Neural progenitor cell (in vitro differentiated cells): ENCODE measurements at regions not wholly inside any gene's neighbourhood (a gene's known extent, or its start where the extent isn't known, plus 50 kb on each side); places are given as distances from the start of the nearest gene placed in this dataset.

Source experiments
- DNase-seq: peaks from one replicate; pipeline ENCODE4 v3.0.0-alpha.2; 2016; ENCODE audit warnings: low spot score
- H2AFZ ChIP-seq: fragments of 200-600 bp; sonication (generic); replicated peaks from 2 replicates; pipeline ENCODE4 v1.6.1; 2016; ENCODE audit warnings: antibody characterized with exemption
- H3F3A ChIP-seq: fragments of 200-600 bp; sonication (generic); 2 replicates; pipeline ENCODE4 v1.6.1; 2016; ENCODE audit warnings: antibody characterized with exemption, low read depth
- H3K27ac ChIP-seq: fragments of 200-600 bp; sonication (generic); 2 replicates; pipeline ENCODE4 v1.5.1; 2016; ENCODE audit warnings: mild to moderate bottlenecking
- H3K27me3 ChIP-seq: fragments of 200-600 bp; sonication (generic); 2 replicates; pipeline ENCODE4 v1.6.1; 2016; ENCODE audit warnings: mild to moderate bottlenecking, moderate library complexity
- H3K36me3 ChIP-seq: fragments of 200-600 bp; sonication (generic); 2 replicates; pipeline ENCODE4 v1.5.1; 2016
- H3K4me1 ChIP-seq: fragments of 200-600 bp; sonication (generic); 2 replicates; pipeline ENCODE4 v1.6.1; 2016; ENCODE audit warnings: mixed run types
- H3K4me2 ChIP-seq: fragments of 200-600 bp; sonication (generic); 2 replicates; pipeline ENCODE4 v1.6.1; 2016
- H3K4me3 ChIP-seq: fragments of 200-600 bp; sonication (generic); 2 replicates; pipeline ENCODE4 v1.5.1; 2016
- H3K79me2 ChIP-seq: fragments of 200-600 bp; sonication (generic); 2 replicates; pipeline ENCODE4 v1.6.1; 2016; ENCODE audit warnings: low read depth
- H3K9ac ChIP-seq: fragments of 200-600 bp; sonication (generic); 2 replicates; pipeline ENCODE4 v1.6.1; 2016
- H3K9me3 ChIP-seq: fragments of 200-600 bp; sonication (generic); 2 replicates; pipeline ENCODE4 v1.5.1; 2016; ENCODE audit warnings: low read depth
- H4K20me1 ChIP-seq: fragments of 200-600 bp; sonication (generic); 2 replicates; pipeline ENCODE4 v1.6.1; 2016; ENCODE audit warnings: low read depth
- H3K27ac Mint-ChIP-seq: 3 replicates; pipeline ENCODE4 v1.8.0; 2021; ENCODE audit warnings: mixed read lengths
- H3K27me3 Mint-ChIP-seq: 2 replicates; pipeline ENCODE4 v1.8.0; 2022; ENCODE audit warnings: low read depth, mild to moderate bottlenecking, inconsistent platforms, moderate library complexity, mixed read lengths; ENCODE audit not compliant: insufficient read depth
- H3K36me3 Mint-ChIP-seq: 3 replicates; pipeline ENCODE4 v1.8.0; 2021; ENCODE audit warnings: mixed read lengths
- H3K4me1 Mint-ChIP-seq: 3 replicates; pipeline ENCODE4 v1.8.0; 2021; ENCODE audit warnings: mixed read lengths
- H3K4me3 Mint-ChIP-seq: 3 replicates; pipeline ENCODE4 v1.8.0; 2021; ENCODE audit warnings: mild to moderate bottlenecking, moderate library complexity, mixed read lengths
- H3K9me3 Mint-ChIP-seq: 3 replicates; pipeline ENCODE4 v1.8.0; 2020; ENCODE audit warnings: mixed read lengths
- EZH2 ChIP-seq: fragments of 200-600 bp; sonication (generic); IDR thresholded peaks from 2 replicates; pipeline ENCODE4 v1.6.1; 2017; ENCODE audit warnings: antibody characterized with exemption, mild to moderate bottlenecking, moderate library complexity
- EZH2phosphoT487 ChIP-seq: fragments of 200-600 bp; sonication (generic); IDR thresholded peaks from 2 replicates; pipeline ENCODE4 v1.6.1; 2017; ENCODE audit warnings: antibody characterized with exemption
- TF ChIP-seq, protein P1 (sequence below): fragments of 200-600 bp; sonication (generic); IDR thresholded peaks from 2 replicates; pipeline ENCODE4 v1.5.1; 2017; ENCODE audit warnings: antibody characterized with exemption, mild to moderate bottlenecking

DNA sequence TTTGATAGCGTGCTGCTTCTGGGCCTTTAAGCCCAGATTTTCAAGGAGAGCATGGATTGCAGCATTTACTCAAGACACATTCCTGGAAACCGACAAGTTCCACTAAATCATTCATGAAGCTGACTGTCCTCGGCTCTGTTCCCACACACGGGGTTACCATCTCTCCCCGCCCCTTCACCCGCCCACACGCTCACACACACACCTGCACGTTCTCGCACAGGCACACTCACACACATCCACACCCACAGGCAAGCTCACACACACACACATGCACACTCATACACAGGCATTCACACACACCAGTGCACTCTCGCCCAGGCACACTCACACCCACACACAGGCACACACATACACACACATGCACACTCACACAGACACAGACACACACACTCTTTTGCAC is 150.0 kb upstream of the AGAP1 start:
- H3K4me1 Mint-ChIP-seq: no peaks in the 10 kb centered on the region
- no peaks in the 10 kb centered on the region for H3K4me1 ChIP-seq

DNA sequence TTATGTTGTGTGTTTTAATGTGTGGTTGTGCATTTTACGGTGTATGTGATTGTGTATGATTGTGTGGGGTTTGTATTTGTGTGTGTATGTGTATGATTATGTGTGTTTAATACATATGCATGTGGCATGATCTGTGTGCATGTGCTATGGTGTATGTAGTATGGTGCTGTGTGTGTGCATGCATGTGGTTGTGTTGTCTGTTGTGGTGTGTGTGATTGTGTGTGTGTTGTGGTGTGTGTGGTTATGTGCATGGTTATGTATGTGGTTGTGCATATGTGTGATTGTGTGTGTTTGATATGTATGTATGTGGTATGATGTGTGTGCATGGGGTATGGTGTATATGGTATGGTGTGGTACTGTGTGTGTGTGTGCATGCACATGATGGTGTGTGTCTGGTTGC is 148.1 kb upstream of the AGAP1 start:
- no peak for TF ChIP-seq EZH2phosphoT487
- TF ChIP-seq, protein P1, sequence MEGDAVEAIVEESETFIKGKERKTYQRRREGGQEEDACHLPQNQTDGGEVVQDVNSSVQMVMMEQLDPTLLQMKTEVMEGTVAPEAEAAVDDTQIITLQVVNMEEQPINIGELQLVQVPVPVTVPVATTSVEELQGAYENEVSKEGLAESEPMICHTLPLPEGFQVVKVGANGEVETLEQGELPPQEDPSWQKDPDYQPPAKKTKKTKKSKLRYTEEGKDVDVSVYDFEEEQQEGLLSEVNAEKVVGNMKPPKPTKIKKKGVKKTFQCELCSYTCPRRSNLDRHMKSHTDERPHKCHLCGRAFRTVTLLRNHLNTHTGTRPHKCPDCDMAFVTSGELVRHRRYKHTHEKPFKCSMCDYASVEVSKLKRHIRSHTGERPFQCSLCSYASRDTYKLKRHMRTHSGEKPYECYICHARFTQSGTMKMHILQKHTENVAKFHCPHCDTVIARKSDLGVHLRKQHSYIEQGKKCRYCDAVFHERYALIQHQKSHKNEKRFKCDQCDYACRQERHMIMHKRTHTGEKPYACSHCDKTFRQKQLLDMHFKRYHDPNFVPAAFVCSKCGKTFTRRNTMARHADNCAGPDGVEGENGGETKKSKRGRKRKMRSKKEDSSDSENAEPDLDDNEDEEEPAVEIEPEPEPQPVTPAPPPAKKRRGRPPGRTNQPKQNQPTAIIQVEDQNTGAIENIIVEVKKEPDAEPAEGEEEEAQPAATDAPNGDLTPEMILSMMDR: no peak
- no peak for TF ChIP-seq EZH2
- no peak for DNase-seq
- no peak overlapping the region for H3K9ac ChIP-seq
- H3F3A ChIP-seq: peaks cover 7% of the 10 kb centered on the region
- no peaks in the 10 kb centered on the region for H3K9me3 ChIP-seq
- H3K27me3 ChIP-seq: no peaks in the 10 kb centered on the region
- no peaks in the 10 kb centered on the region for H4K20me1 ChIP-seq
- no peaks in the 10 kb centered on the region for H3K79me2 ChIP-seq
- H3K36me3 ChIP-seq: no peaks in the 10 kb centered on the region
- H3K4me1 ChIP-seq: no peaks in the 10 kb centered on the region
- H2AFZ ChIP-seq: no peak overlapping the region
- Mint-ChIP-seq H3K36me3 (no peaks in the 10 kb centered on the region), H3K27me3 (peaks cover 4% of the 10 kb centered on the region), H3K4me3 (no peak overlapping the region), H3K27ac (no peak overlapping the region), H3K9me3 (peaks cover 3% of the 10 kb centered on the region), H3K4me1 (no peaks in the 10 kb centered on the region)
- H3K4me2 ChIP-seq: no peak overlapping the region
- H3K27ac ChIP-seq: no peak overlapping the region
- no peak overlapping the region for H3K4me3 ChIP-seq

More for the DNA sequence above, 150.0 kb upstream of the AGAP1 start:
- peaks cover 7% of the 10 kb centered on the region for H3F3A ChIP-seq
- H3K9me3 Mint-ChIP-seq: peaks cover 3% of the 10 kb centered on the region
- H3K9me3 ChIP-seq: no peaks in the 10 kb centered on the region
- no peaks in the 10 kb centered on the region for H3K79me2 ChIP-seq
- no peak overlapping the region for H3K4me3 Mint-ChIP-seq
- no peaks in the 10 kb centered on the region for H4K20me1 ChIP-seq
- H3K4me3 ChIP-seq: no peak overlapping the region
- peaks cover 4% of the 10 kb centered on the region for H3K27me3 Mint-ChIP-seq
- H3K27ac Mint-ChIP-seq: no peak overlapping the region
- H3K36me3 Mint-ChIP-seq: no peaks in the 10 kb centered on the region
- H3K36me3 ChIP-seq: no peaks in the 10 kb centered on the region
- no peak overlapping the region for H3K27ac ChIP-seq
- H3K9ac ChIP-seq: no peak overlapping the region
- TF ChIP-seq EZH2: no peak
- TF ChIP-seq, protein P1: no peak
- no peak for TF ChIP-seq EZH2phosphoT487
- no peak overlapping the region for H3K4me2 ChIP-seq
- no peaks in the 10 kb centered on the region for H3K27me3 ChIP-seq
- no peak overlapping the region for H2AFZ ChIP-seq
- no peak for DNase-seq

DNA sequence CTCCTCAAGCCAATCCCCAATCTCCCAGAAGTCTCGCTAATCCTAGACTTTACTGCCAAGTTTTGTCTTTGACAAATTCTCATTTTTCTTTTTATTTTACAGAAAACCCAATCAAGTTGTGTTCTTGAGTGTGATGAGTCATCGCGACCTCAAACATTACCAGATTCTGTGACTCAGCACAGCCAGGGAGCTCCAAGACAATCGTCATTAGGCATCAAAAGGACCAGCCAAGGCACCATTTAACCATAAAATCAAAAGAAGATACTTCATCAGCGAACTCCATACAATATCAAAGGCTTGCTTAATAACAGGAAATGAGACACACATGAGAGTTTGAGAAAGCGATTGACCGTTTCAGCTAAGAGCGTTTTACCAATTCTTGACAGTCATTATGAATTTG is 146.2 kb upstream of the AGAP1 start:
- no peaks in the 10 kb centered on the region for H3K27me3 ChIP-seq
- peaks cover 3% of the 10 kb centered on the region for H3K4me1 Mint-ChIP-seq
- H3K9ac ChIP-seq: no peak overlapping the region
- H2AFZ ChIP-seq: no peak overlapping the region
- no peaks in the 10 kb centered on the region for H4K20me1 ChIP-seq
- no peak overlapping the region for H3K4me3 Mint-ChIP-seq
- no peak overlapping the region for H3K27ac Mint-ChIP-seq
- H3K79me2 ChIP-seq: no peaks in the 10 kb centered on the region
- no peaks in the 10 kb centered on the region for H3K9me3 ChIP-seq
- peaks cover 6% of the 10 kb centered on the region for H3K27me3 Mint-ChIP-seq
- H3K36me3 Mint-ChIP-seq: no peaks in the 10 kb centered on the region
- no peak overlapping the region for H3K4me3 ChIP-seq
- H3K36me3 ChIP-seq: no peaks in the 10 kb centered on the region
- H3K4me2 ChIP-seq: no peak overlapping the region
- H3K9me3 Mint-ChIP-seq: peaks cover 3% of the 10 kb centered on the region
- H3K27ac ChIP-seq: no peak overlapping the region
- no peak for DNase-seq
- H3K4me1 ChIP-seq: no peaks in the 10 kb centered on the region
- TF ChIP-seq EZH2phosphoT487 (no peak), EZH2 (no peak)
- TF ChIP-seq, protein P1: no peak
- H3F3A ChIP-seq: peaks cover 7% of the 10 kb centered on the region

DNA sequence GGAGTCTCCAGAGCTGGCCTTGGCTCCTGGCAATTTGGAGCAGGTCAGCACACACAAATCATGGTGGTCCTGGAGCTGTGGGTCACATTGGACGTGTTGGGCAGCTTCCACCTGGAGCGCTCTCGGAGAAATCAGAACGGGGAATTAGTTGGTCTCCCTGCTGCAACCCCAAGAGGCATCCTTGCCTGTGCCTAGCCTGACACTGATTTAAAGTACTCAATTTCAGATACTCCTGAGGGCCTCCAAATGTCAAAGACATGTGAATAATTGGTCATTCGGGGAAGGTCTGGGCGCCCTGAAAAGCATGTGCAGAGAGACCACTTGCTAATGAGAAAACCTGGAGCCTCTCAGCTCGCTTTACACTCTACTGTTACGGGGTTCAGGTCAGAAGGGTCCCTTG is 145.5 kb upstream of the AGAP1 start:
- Histone ChIP-seq H3K27me3 (no peaks in the 10 kb centered on the region), H3K4me1 (no peaks in the 10 kb centered on the region), H4K20me1 (no peaks in the 10 kb centered on the region), H3F3A (peaks cover 7% of the 10 kb centered on the region), H3K27ac (no peak overlapping the region), H3K79me2 (no peaks in the 10 kb centered on the region), H3K9ac (no peak overlapping the region), H3K4me3 (no peak overlapping the region), H3K36me3 (no peaks in the 10 kb centered on the region), H2AFZ (no peak overlapping the region), H3K9me3 (no peaks in the 10 kb centered on the region), H3K4me2 (no peak overlapping the region)
- TF ChIP-seq EZH2phosphoT487 (no peak), EZH2 (no peak)
- TF ChIP-seq, protein P1: no peak
- Mint-ChIP-seq H3K27ac (no peak overlapping the region), H3K27me3 (peaks cover 6% of the 10 kb centered on the region), H3K4me3 (no peak overlapping the region), H3K36me3 (no peaks in the 10 kb centered on the region), H3K9me3 (peaks cover 3% of the 10 kb centered on the region), H3K4me1 (peaks cover 3% of the 10 kb centered on the region)
- DNase-seq: no peak
